DMS53 treated with DMSO at 0.1 percent for 48 hours (cell line): ENCODE measurements at regions not wholly inside any gene's neighbourhood (a gene's known extent, or its start where the extent isn't known, plus 50 kb on each side); places are given as distances from the start of the nearest gene placed in this dataset.
A peak's percentile ranks its signal among the peaks of the same experiment; 100 is the strongest.
"Not testable (repeated sequence)": the region's sequence is repeated elsewhere in the genome, so short reads cannot be mapped to it uniquely, and the experiment has no call there.

Experiments
- DNase-seq: peaks from one replicate; lab custom pipeline; 2025; ENCODE audit not compliant: unreplicated experiment; lab: John Stamatoyannopoulos, UW

DNA sequence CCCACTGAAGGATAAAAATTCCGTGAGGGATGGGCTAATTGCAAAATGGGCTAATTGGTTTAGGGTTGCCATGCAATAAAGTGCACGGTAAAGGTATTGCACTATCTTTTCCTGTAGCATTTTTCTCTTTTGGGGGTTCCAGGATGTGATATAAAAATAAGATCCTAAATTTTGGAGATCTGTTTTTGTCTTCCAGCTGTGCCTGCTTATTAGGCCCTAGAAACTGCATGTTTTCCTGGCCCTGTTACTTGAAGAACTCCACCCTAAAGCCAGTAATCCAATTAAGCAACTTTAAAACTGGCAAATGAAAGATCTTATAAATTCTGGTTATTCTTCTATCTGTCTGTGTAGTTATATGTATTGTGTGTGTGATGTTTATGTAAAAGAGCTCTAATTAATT lies 2489.6 kb downstream of the PCDH9 start:
- DNase-seq: no peak

DNA sequence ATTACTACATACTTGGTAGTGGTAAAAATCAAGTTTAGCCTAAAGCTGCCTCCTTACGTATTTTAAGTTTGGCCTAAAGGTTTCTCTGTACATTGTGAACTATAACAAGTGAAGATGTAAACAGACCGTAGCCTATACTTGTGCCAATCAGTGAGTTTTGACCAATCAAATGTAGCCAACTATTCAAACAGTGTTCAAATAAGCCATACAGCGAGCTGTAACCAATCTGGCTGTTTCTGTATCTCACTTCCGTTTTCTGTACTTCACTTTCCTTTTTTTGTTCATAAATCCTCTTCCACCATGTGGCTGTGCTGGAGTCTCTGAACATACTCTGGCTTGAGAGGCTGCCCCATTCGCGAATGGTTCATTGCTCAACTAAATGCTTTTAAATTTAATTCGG lies 2504.6 kb downstream of the PCDH9 start:
- DNase-seq: no peak

DNA sequence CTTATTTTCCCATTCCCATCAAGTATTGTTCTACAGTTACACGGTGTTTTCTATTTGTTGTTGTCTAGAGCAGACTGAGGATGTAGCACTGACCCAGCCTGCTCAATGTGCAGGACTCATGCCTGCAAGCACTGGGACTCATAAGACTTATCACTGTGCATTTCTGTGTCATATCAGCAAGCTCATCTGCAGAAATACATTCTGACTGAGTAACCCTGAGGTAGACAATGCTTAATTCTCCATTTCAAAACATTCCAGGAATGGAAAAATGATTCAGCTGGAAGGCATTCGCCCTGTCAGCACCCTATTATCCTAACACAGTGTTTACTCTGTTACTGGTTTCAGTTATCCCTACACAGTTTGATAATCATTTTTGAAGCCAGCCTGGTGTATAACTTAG lies 2506.4 kb downstream of the PCDH9 start:
- no peak for DNase-seq

- no peak for DNase-seq
Measured at GRCh38 chr13:64718116-64718515, 2512.0 kb downstream of the PCDH9 start.

GRCh38 chr13:64716936-64717335 lies 2513.2 kb downstream of the PCDH9 start:
- DNase-seq: no peak

DNA sequence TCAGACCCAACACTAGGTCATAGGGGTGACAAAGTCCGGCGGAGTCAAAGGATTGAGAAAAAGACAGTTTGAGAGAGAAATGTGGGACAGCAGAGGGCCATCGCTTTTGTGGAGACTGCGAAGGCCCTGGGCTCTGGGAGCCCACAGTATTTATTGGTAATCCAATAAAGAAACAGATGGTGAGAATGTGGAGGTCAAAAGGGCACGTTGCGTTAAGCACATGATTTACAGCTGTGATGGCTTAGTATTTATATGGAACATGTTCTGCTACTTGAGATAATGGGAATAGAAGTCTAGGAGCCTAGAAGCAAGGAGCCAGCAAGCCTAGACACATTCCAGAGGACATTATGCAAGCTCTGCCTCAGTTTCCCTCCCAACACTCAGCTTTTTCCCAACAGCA lies 2521.1 kb downstream of the PCDH9 start:
- DNase-seq: no peak

DNA sequence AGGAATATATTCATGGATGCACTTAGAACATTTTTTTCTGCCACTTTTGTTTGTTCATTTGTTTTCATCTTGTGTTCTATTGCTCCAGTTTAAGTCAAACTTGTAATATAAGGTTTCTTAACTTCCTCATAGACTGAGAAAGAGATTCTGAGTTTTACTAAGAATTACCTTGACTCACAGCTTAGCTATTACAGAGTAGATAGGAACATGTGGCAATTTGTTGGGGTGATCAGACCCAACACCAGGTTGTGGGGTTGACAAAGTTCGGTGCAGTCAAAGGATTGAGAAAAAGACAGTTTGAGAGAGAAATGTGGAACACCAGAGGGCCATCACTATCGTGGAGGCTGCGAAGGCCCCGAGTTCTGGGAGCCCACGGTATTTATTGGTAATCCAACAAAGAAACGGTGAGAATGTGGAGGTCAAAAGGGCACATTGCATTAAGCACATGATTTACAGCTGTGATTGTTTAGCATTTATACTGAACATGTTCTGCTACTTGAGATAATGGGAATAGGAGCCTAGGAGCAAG lies 2526.0 kb downstream of the PCDH9 start:
- DNase-seq: no peak

DNA sequence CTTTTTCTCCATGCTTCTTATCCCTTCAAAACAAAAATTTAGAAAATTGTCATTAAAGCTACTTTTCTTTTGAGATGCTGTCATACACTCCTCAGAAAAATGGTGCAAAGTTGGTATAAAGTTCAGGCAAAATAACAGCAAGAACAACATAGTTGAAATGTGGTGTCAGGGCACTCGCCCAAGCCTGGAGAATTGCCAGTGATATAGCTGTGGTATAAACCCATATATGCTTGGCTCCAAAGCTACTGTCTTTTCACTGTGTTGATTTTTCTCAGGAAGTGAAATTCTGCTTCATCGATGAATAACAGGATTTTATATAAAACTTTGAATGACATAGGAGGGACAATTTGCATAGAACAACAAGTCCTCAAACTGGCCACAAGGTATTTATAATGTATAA lies 2532.9 kb downstream of the PCDH9 start:
- DNase-seq: no peak

DNA sequence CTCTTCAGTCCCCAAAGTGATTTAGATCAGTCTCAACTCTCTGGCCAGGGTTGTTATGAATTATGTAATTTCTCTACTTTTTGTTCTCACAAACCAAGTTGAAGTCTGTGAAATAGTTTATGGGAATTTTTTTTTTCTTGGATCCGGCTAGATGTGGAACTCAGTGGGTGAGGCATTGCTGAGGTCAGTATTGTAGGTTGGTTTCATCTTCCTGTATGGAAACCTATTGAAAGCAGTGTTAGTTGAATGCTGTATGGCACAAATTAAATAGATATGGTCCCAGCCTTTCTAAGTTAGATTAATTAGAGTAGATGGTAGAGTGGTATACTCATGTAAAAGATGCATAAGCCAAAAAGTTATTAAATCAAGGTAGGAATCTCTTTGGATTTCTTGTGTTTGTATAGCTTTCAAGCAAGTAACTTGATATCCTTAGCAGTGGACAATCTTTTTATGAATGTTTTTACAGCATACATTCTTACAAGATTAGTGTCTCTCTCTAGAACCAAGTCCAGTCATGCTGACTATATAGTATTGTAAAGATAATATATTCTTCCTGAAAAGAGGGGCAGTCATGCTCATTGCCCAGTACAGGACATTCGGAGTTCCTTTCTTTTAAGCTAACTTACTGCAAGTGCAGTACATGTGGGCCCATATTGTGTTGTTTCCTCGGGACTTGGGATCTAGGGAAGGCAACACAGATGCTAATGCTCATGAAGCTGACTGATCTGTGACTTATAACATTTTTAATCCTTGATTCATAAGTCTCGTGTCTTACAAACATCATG lies 2541.1 kb downstream of the PCDH9 start:
- DNase-seq: no peak

DNA sequence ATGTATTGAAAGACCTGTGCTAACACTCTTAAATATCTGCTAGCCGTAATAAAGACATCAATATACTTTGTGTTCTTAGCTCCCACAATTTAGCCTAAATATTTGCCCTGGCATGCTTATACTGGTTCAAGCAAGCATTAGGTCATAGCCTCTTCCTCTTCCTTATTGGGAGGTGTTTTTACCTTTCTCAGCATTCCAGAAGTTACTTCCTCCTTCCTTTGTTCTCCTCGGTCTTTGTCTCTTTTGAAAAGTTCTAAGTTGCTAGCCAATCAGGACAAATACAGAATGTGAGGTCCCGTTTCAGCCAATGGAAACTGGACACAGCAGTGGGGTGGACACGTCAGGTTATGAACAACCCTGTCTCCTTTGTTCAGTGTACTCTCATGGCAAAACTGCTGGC lies 2543.6 kb downstream of the PCDH9 start:
- not testable (repeated sequence) for DNase-seq

GRCh38 chr13:64684685-64685431 lies 2545.3 kb downstream of the PCDH9 start:
- DNase-seq: no peak

- no peak for DNase-seq
Measured at GRCh38 chr13:64684108-64684507, 2546.0 kb downstream of the PCDH9 start.

GRCh38 chr13:64680739-64681138 lies 2549.4 kb downstream of the PCDH9 start:
- no peak for DNase-seq

DNA sequence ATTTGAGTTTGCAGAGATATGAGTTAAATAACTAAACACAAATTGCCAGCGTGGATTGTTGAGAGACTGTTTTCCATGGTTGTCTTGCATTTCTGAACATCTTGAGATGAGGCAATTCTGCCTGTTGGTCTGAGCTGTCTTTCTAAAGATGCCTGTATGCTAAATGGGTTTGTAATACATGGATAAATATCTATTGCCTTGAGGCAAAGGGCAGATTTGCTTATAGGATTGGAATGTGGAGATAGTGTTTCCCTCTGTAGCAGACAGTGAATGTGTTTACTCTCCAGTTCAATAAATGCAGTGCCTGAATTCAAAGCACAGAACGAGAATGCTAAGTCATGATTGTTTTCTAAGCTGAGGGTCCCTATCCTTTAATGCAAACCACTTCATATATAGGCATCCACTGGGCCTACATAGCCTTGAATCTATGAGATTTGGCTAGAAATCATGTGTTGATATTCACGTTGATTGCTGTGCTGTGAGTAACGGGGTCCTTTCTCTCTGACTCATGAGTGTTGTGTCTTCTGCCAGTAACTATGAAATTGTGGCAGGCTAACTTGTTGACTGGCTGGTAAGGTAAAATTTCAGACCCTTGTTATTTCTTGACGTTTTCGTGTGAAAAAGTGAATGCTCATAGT lies 2554.8 kb downstream of the PCDH9 start:
- no peak for DNase-seq

- no peak for DNase-seq
Measured at GRCh38 chr13:64674126-64674525, 2556.0 kb downstream of the PCDH9 start.

DNA sequence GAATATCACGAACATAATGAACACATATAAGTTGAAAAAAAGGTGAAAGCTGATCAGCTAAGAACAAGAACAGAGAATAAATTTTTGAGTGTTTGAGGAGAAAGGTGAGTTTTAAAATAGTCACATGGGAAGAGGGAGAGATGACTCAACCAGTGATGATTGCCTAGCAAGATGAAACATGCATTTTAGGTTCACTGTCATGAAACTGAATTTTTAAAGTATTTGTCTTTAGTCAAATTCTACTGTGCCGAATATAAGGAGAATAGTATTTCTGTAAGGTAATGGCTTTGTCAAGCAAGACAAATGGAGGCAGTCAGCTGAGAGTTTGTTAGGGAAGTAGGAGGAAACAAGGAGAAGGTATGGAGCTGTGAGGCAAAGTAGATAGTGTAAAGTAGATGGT lies 2557.4 kb downstream of the PCDH9 start:
- DNase-seq: no peak

- no peak for DNase-seq
Measured at GRCh38 chr13:64662887-64663593, 2567.1 kb downstream of the PCDH9 start.

- DNase-seq: no peak
Measured at GRCh38 chr13:64648293-64648692, 2581.8 kb downstream of the PCDH9 start.

GRCh38 chr13:64643066-64643465 lies 2587.1 kb downstream of the PCDH9 start:
- no peak for DNase-seq

DNA sequence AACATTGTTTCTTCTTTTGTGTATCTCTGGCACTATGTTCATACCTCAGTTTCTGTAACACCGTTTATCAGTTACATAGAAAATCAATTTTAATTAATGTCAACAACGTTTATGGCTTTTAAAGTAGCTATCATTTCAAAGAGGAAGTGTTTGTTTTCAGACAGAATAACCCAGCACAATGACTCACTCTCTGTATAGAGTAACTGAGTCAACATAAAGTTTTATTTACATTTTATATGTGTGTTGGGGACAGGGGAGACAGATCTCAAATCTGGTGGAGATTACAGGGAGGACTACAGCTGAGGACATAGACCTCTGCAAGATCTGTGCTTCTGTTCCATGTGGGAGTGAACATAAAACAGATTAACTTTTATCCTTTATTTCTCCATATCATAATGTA lies 2590.1 kb downstream of the PCDH9 start:
- DNase-seq: peak; percentile 28

DNA sequence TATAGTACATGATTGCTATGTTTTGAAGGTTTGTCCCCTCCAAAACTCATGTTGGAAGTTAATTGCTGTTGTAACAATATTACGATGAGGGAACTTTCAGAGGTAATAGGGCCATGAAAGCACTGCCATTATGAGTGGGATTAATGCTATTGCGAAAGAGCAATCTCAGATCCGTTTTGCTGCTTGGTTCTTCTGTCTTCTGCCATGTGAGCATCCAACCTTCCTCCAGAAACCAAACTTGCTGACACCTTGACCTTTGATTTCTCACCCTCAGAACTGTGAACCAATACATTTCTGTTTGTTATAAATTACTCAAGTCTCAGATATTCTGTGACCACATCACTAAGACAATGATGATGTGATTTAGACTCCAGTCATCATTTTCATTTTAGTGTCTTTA lies 2590.9 kb downstream of the PCDH9 start:
- DNase-seq: no peak
